Fibroblast of lung (primary cell): ENCODE measurements at regions not wholly inside any gene's neighbourhood (a gene's known extent, or its start where the extent isn't known, plus 50 kb on each side); places are given as distances from the start of the nearest gene placed in this dataset.

Experiments
- CTCF ChIP-seq, 2 donors: IDR thresholded peaks in 1 of 2; conservative IDR thresholded peaks in 1 of 2; 1 replicate in 1 of 2; 2 replicates in 1 of 2; pipeline ENCODE4 v1.5.1; 2011 to 2012; ENCODE audit warnings: low read length in 2 of 2, control low read depth in 1 of 2, inconsistent platforms in 1 of 2, low read depth in 1 of 2, mild to moderate bottlenecking in 1 of 2
- EZH2 ChIP-seq: IDR thresholded peaks from 2 replicates; pipeline ENCODE4 v1.5.1; 2012; ENCODE audit warnings: low read length, control low read depth, mild to moderate bottlenecking; ENCODE audit errors: missing control alignments

GRCh38 chr4:180558427-180558826 lies 1684.8 kb upstream of the TENM3 start:
- TF ChIP-seq EZH2 (no peak), CTCF (conservative IDR thresholded peaks at IDR 0.05 in 1 of 2, IDR thresholded peaks at IDR 0.05 in 1 of 2; ENCODE audit: low read depth in 1 of 2, low read length in 2 of 2) (no peak)
